Neural progenitor cell (in vitro differentiated cells): ENCODE measurements at regions not wholly inside any gene's neighbourhood (a gene's known extent, or its start where the extent isn't known, plus 50 kb on each side); places are given as distances from the start of the nearest gene placed in this dataset.

Experiments
- DNase-seq: peaks from one replicate; pipeline ENCODE4 v3.0.0-alpha.2; 2016; ENCODE audit warnings: low spot score
- H2AFZ ChIP-seq: fragments of 200-600 bp; sonication (generic); replicated peaks from 2 replicates; pipeline ENCODE4 v1.6.1; 2016; ENCODE audit warnings: antibody characterized with exemption
- H3F3A ChIP-seq: fragments of 200-600 bp; sonication (generic); 2 replicates; pipeline ENCODE4 v1.6.1; 2016; ENCODE audit warnings: antibody characterized with exemption, low read depth
- H3K27ac ChIP-seq: fragments of 200-600 bp; sonication (generic); 2 replicates; pipeline ENCODE4 v1.5.1; 2016; ENCODE audit warnings: mild to moderate bottlenecking
- H3K27me3 ChIP-seq: fragments of 200-600 bp; sonication (generic); 2 replicates; pipeline ENCODE4 v1.6.1; 2016; ENCODE audit warnings: mild to moderate bottlenecking, moderate library complexity
- H3K36me3 ChIP-seq: fragments of 200-600 bp; sonication (generic); 2 replicates; pipeline ENCODE4 v1.5.1; 2016
- H3K4me1 ChIP-seq: fragments of 200-600 bp; sonication (generic); 2 replicates; pipeline ENCODE4 v1.6.1; 2016; ENCODE audit warnings: mixed run types
- H3K4me2 ChIP-seq: fragments of 200-600 bp; sonication (generic); 2 replicates; pipeline ENCODE4 v1.6.1; 2016
- H3K4me3 ChIP-seq: fragments of 200-600 bp; sonication (generic); 2 replicates; pipeline ENCODE4 v1.5.1; 2016
- H3K79me2 ChIP-seq: fragments of 200-600 bp; sonication (generic); 2 replicates; pipeline ENCODE4 v1.6.1; 2016; ENCODE audit warnings: low read depth
- H3K9ac ChIP-seq: fragments of 200-600 bp; sonication (generic); 2 replicates; pipeline ENCODE4 v1.6.1; 2016
- H3K9me3 ChIP-seq: fragments of 200-600 bp; sonication (generic); 2 replicates; pipeline ENCODE4 v1.5.1; 2016; ENCODE audit warnings: low read depth
- H4K20me1 ChIP-seq: fragments of 200-600 bp; sonication (generic); 2 replicates; pipeline ENCODE4 v1.6.1; 2016; ENCODE audit warnings: low read depth
- H3K27ac Mint-ChIP-seq: 3 replicates; pipeline ENCODE4 v1.8.0; 2021; ENCODE audit warnings: mixed read lengths
- H3K27me3 Mint-ChIP-seq: 2 replicates; pipeline ENCODE4 v1.8.0; 2022; ENCODE audit warnings: low read depth, mild to moderate bottlenecking, inconsistent platforms, moderate library complexity, mixed read lengths; ENCODE audit not compliant: insufficient read depth
- H3K36me3 Mint-ChIP-seq: 3 replicates; pipeline ENCODE4 v1.8.0; 2021; ENCODE audit warnings: mixed read lengths
- H3K4me1 Mint-ChIP-seq: 3 replicates; pipeline ENCODE4 v1.8.0; 2021; ENCODE audit warnings: mixed read lengths
- H3K4me3 Mint-ChIP-seq: 3 replicates; pipeline ENCODE4 v1.8.0; 2021; ENCODE audit warnings: mild to moderate bottlenecking, moderate library complexity, mixed read lengths
- H3K9me3 Mint-ChIP-seq: 3 replicates; pipeline ENCODE4 v1.8.0; 2020; ENCODE audit warnings: mixed read lengths
- EZH2 ChIP-seq: fragments of 200-600 bp; sonication (generic); IDR thresholded peaks from 2 replicates; pipeline ENCODE4 v1.6.1; 2017; ENCODE audit warnings: antibody characterized with exemption, mild to moderate bottlenecking, moderate library complexity
- EZH2phosphoT487 ChIP-seq: fragments of 200-600 bp; sonication (generic); IDR thresholded peaks from 2 replicates; pipeline ENCODE4 v1.6.1; 2017; ENCODE audit warnings: antibody characterized with exemption
- TF ChIP-seq, protein P1 (sequence below): fragments of 200-600 bp; sonication (generic); IDR thresholded peaks from 2 replicates; pipeline ENCODE4 v1.5.1; 2017; ENCODE audit warnings: antibody characterized with exemption, mild to moderate bottlenecking

DNA sequence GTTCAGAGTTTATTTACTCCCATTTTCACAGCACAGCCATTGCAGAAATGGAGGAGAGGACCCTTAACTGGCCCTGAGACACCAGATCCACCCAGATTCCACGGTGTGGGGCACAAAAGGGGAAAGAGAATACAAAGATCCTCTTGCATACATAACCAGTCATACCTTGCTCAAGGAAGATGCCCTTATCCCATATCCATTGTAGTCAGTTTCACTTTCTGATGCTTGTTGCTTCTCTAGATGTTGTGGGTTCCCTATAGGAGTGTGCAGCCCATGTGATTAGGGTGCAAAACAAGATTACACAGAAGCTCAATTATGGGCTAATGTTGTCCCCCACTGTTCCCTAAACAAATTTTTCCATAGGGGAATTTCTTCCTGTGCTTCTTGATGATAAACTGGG lies 1309.0 kb upstream of the PABPC4L start:
- Mint-ChIP-seq H3K27me3 (no peaks in the 10 kb centered on the region), H3K4me3 (no peak overlapping the region), H3K4me1 (no peaks in the 10 kb centered on the region), H3K36me3 (no peaks in the 10 kb centered on the region), H3K27ac (no peak overlapping the region), H3K9me3 (no peaks in the 10 kb centered on the region)
- Histone ChIP-seq H3K36me3 (no peaks in the 10 kb centered on the region), H3K9me3 (no peaks in the 10 kb centered on the region), H3K4me2 (no peak overlapping the region), H3K4me1 (no peaks in the 10 kb centered on the region), H3F3A (no peaks in the 10 kb centered on the region), H3K27me3 (no peaks in the 10 kb centered on the region), H3K27ac (no peak overlapping the region), H4K20me1 (no peaks in the 10 kb centered on the region), H3K9ac (no peak overlapping the region), H2AFZ (no peak overlapping the region), H3K79me2 (no peaks in the 10 kb centered on the region), H3K4me3 (no peak overlapping the region)
- DNase-seq: no peak
- TF ChIP-seq EZH2phosphoT487: no peak
- TF ChIP-seq EZH2: no peak
- TF ChIP-seq, protein P1, sequence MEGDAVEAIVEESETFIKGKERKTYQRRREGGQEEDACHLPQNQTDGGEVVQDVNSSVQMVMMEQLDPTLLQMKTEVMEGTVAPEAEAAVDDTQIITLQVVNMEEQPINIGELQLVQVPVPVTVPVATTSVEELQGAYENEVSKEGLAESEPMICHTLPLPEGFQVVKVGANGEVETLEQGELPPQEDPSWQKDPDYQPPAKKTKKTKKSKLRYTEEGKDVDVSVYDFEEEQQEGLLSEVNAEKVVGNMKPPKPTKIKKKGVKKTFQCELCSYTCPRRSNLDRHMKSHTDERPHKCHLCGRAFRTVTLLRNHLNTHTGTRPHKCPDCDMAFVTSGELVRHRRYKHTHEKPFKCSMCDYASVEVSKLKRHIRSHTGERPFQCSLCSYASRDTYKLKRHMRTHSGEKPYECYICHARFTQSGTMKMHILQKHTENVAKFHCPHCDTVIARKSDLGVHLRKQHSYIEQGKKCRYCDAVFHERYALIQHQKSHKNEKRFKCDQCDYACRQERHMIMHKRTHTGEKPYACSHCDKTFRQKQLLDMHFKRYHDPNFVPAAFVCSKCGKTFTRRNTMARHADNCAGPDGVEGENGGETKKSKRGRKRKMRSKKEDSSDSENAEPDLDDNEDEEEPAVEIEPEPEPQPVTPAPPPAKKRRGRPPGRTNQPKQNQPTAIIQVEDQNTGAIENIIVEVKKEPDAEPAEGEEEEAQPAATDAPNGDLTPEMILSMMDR: no peak

DNA sequence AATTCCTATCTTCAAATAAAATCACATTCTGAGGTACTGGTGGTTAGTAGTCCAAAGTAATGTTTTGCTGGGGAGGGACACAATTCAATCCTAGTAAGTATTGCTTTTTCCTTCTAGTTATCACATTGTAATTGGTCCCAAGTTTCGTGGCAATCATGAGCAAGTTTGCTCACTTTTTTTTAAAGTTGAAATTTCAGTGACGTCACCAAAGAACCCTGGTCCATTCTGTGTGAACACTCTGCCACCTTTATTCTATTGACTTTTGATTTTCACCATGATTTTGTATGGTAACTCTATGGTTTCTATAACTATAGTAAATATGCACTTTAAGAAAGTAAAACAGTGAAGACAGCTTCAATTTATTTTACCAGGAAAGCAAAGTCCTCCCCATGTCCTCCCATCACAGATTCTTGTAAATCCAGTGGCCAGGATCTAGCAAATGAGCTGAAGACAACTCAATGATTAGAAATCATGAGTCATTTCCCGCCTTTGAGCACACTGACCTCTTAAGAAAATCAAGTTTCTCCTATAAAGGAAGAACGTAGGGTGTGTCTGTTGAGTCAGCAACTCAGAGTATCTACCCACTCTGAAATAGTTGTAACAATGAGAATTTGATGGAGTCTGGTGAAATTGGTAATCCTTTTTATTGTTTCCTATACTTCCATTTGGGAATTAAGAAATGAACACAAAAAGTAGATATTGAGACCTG lies 1306.6 kb upstream of the PABPC4L start:
- DNase-seq: no peak
- Mint-ChIP-seq H3K36me3 (no peaks in the 10 kb centered on the region), H3K27me3 (no peaks in the 10 kb centered on the region), H3K4me1 (no peaks in the 10 kb centered on the region), H3K9me3 (no peaks in the 10 kb centered on the region), H3K4me3 (no peak overlapping the region), H3K27ac (no peak overlapping the region)
- H3K79me2 ChIP-seq: no peaks in the 10 kb centered on the region
- no peaks in the 10 kb centered on the region for H4K20me1 ChIP-seq
- H3K36me3 ChIP-seq: no peaks in the 10 kb centered on the region
- H3K27me3 ChIP-seq: no peaks in the 10 kb centered on the region
- no peaks in the 10 kb centered on the region for H3F3A ChIP-seq
- no peak overlapping the region for H3K4me3 ChIP-seq
- no peak overlapping the region for H3K27ac ChIP-seq
- TF ChIP-seq, protein P1: no peak
- TF ChIP-seq EZH2 (no peak), EZH2phosphoT487 (no peak)
- H2AFZ ChIP-seq: no peak overlapping the region
- H3K9ac ChIP-seq: no peak overlapping the region
- no peak overlapping the region for H3K4me2 ChIP-seq
- no peaks in the 10 kb centered on the region for H3K9me3 ChIP-seq
- no peaks in the 10 kb centered on the region for H3K4me1 ChIP-seq

DNA sequence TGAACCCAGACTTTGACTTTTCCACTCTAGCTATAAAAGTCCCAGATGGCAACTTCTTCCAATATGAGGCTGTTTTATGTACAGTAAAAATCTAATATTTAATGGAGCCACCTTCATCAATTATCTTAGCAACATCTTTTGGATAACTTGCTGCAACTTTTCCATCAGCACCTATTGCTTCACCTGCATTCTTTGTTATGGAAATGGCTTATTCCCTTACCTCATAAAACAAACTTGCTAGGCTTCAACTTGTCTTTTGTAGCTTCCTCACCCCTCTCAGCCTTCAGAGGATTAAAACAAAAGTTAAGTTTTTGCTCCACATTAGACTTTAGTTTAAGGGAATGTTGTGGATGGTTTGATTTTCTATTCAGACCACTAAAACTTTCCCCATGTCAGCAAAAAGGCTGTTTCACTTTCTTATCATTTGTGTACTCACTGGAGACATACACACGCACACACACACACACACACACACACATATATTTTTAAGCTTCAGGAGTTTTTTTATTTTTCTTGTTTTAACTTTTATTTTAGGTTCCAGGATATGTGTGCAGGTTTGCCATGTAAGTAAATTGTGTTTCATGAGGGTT lies 1296.1 kb upstream of the PABPC4L start:
- no peak overlapping the region for H3K4me3 ChIP-seq
- no peaks in the 10 kb centered on the region for H3K79me2 ChIP-seq
- Mint-ChIP-seq H3K36me3 (peaks cover 2% of the 10 kb centered on the region), H3K4me3 (no peak overlapping the region), H3K27me3 (no peaks in the 10 kb centered on the region), H3K27ac (no peak overlapping the region), H3K9me3 (peaks cover 2% of the 10 kb centered on the region), H3K4me1 (no peaks in the 10 kb centered on the region)
- H3K27ac ChIP-seq: no peak overlapping the region
- H3K4me2 ChIP-seq: no peak overlapping the region
- no peaks in the 10 kb centered on the region for H3F3A ChIP-seq
- no peaks in the 10 kb centered on the region for H3K4me1 ChIP-seq
- DNase-seq: no peak
- H3K9me3 ChIP-seq: no peaks in the 10 kb centered on the region
- H3K36me3 ChIP-seq: no peaks in the 10 kb centered on the region
- no peaks in the 10 kb centered on the region for H4K20me1 ChIP-seq
- H3K27me3 ChIP-seq: no peaks in the 10 kb centered on the region
- TF ChIP-seq EZH2phosphoT487 (no peak), EZH2 (no peak)
- TF ChIP-seq, protein P1: no peak
- no peak overlapping the region for H2AFZ ChIP-seq
- H3K9ac ChIP-seq: no peak overlapping the region
